ENCODE measurements at regions not wholly inside any gene's neighbourhood (a gene's known extent, or its start where the extent isn't known, plus 50 kb on each side); places are given as distances from the start of the nearest gene placed in this dataset.

DNA sequence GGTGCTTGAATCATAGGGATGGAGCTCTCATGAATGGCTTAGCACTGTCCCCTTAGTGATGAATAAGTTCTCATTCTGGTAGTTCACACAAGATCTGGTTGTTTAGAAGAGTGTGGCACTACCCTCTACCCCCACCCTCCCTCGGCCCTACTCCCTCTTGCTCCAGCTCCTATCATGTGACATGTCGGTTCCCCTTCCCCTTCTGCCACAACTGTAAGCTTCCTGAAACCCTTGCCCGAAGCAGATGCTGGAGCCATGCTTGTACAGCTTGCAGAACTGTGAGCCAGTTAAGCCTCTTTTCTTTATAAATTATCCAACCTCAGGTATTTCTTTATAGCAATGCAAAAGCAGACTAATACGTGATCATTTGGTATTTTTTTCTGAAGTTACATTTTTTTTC is 1012.6 kb downstream of the BCL11A start:
- Histone ChIP-seq H3K4me3 (no peak overlapping the region), H3K27ac (no peak overlapping the region), H3K9me3 (no peaks in the 10 kb centered on the region), H3K9ac (ENCODE audit: low read depth in 2 of 2, low read length in 2 of 2) (no peak overlapping the region), H3K36me3 (no peaks in the 10 kb centered on the region), H3K4me1 (no peaks in the 10 kb centered on the region), H3K27me3 (no peaks in the 10 kb centered on the region)
- DNase-seq, result no peak
- TF ChIP-seq, protein P1, sequence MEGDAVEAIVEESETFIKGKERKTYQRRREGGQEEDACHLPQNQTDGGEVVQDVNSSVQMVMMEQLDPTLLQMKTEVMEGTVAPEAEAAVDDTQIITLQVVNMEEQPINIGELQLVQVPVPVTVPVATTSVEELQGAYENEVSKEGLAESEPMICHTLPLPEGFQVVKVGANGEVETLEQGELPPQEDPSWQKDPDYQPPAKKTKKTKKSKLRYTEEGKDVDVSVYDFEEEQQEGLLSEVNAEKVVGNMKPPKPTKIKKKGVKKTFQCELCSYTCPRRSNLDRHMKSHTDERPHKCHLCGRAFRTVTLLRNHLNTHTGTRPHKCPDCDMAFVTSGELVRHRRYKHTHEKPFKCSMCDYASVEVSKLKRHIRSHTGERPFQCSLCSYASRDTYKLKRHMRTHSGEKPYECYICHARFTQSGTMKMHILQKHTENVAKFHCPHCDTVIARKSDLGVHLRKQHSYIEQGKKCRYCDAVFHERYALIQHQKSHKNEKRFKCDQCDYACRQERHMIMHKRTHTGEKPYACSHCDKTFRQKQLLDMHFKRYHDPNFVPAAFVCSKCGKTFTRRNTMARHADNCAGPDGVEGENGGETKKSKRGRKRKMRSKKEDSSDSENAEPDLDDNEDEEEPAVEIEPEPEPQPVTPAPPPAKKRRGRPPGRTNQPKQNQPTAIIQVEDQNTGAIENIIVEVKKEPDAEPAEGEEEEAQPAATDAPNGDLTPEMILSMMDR (IDR thresholded peaks at IDR 0.05), result no peak
- intact Hi-C loops (cut with DNase I), result no loop called here

DNA sequence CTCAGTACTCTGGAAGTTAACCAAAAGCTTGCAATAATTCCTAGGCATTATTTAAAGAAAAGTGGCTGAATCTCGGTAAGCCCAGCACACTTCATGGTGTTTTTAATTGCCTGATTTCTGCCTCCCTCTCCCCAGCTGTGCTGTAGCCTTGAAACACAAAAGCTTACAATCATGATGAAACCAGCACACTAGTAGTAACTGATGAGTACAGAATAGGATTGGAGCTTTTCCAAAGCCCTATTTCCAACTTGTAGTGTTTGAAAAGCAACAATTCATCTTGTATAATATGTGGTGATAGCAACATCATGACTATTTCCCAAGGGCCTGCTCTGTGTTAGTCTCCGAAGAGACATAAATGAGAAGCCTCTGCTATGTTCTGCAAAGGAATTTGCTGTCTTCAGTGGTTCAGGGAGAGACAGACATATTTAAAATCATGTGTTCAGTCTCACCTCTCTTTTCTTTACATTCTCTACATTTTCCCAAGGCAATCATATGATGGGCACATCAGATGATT is 1015.0 kb downstream of the BCL11A start:
- TF ChIP-seq, protein P1 (IDR thresholded peaks at IDR 0.05), result no peak
- no peak overlapping the region for H3K27ac ChIP-seq
- intact Hi-C loops (cut with DNase I), result no loop called here

GRCh38 chr2:59532808-59533207 is 1020.6 kb downstream of the BCL11A start:
- TF ChIP-seq, protein P1 (IDR thresholded peaks at IDR 0.05), result no peak
- Histone ChIP-seq H3K27ac (no peak overlapping the region), H3K4me3 (no peak overlapping the region), H3K27me3 (no peaks in the 10 kb centered on the region), H3K36me3 (no peaks in the 10 kb centered on the region), H3K9me3 (no peaks in the 10 kb centered on the region), H3K9ac (ENCODE audit: low read depth in 2 of 2, low read length in 2 of 2) (no peak overlapping the region), H3K4me1 (no peaks in the 10 kb centered on the region)
- no peak for DNase-seq
- intact Hi-C loops (cut with DNase I), result no loop called here

More for the DNA sequence above, 1015.0 kb downstream of the BCL11A start:
- H3K9ac ChIP-seq (ENCODE audit: low read depth in 2 of 2, low read length in 2 of 2), result no peak overlapping the region
- H3K4me1 ChIP-seq, result no peaks in the 10 kb centered on the region
- H3K9me3 ChIP-seq, result no peaks in the 10 kb centered on the region
- H3K36me3 ChIP-seq, result no peaks in the 10 kb centered on the region
- H3K4me3 ChIP-seq, result no peak overlapping the region
- DNase-seq, result no peak
- no peaks in the 10 kb centered on the region for H3K27me3 ChIP-seq

DNA sequence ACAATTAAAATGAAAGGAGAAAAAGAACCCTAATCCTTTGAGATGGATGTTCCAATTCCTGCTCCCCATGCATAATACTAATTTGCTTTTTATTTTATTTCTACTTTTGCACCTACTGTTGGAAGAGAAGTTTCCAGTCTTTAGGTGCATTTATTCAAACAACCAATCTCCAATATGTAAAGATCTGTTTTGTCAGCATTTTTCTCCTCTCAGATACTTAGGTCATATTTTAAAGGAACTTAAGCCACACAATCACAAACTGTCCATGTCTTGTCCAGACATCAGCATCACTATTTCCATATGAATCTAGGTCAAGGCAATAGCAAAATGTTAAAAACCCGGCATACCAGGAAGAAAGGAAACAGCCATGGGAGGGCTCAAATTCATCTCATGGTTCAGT is 1023.2 kb downstream of the BCL11A start:
- no peak overlapping the region for H3K4me3 ChIP-seq
- TF ChIP-seq, protein P1 (IDR thresholded peaks at IDR 0.05), result no peak
- DNase-seq, result no peak
- H3K36me3 ChIP-seq, result no peaks in the 10 kb centered on the region
- H3K27me3 ChIP-seq, result no peaks in the 10 kb centered on the region
- no peak overlapping the region for H3K27ac ChIP-seq
- no peaks in the 10 kb centered on the region for H3K4me1 ChIP-seq
- no peaks in the 10 kb centered on the region for H3K9me3 ChIP-seq
- H3K9ac ChIP-seq (ENCODE audit: low read depth in 2 of 2, low read length in 2 of 2), result no peak overlapping the region
- intact Hi-C loops (cut with DNase I), result no loop called here

- no peak for DNase-seq
- TF ChIP-seq, protein P1 (IDR thresholded peaks at IDR 0.05), result no peak
- H3K27me3 ChIP-seq, result no peaks in the 10 kb centered on the region
- H3K9ac ChIP-seq (ENCODE audit: low read depth in 2 of 2, low read length in 2 of 2), result no peak overlapping the region
- H3K4me3 ChIP-seq, result no peak overlapping the region
- H3K27ac ChIP-seq, result no peak overlapping the region
- no peaks in the 10 kb centered on the region for H3K36me3 ChIP-seq
- intact Hi-C loops (cut with DNase I), result no loop called here
- no peaks in the 10 kb centered on the region for H3K4me1 ChIP-seq
- H3K9me3 ChIP-seq, result no peaks in the 10 kb centered on the region
Observed at GRCh38 chr2:59529726-59530125, 1023.7 kb downstream of the BCL11A start.
